Retina (tissue), 1 donor: ENCODE measurements at regions not wholly inside any gene's neighbourhood (a gene's known extent, or its start where the extent isn't known, plus 50 kb on each side); places are given as distances from the start of the nearest gene placed in this dataset.

Experiments
- DNase-seq: peaks from one replicate; pipeline ENCODE4 v3.0.0-alpha.2; 2016

GRCh38 chr2:66724241-66724640 is 289.3 kb downstream of the MEIS1 start:
- no peak for DNase-seq

- no peak for DNase-seq
Measured at GRCh38 chr2:66729416-66730330, 294.7 kb downstream of the MEIS1 start.

- DNase-seq = no peak
Measured at GRCh38 chr2:66730441-66730840, 295.5 kb downstream of the MEIS1 start.

- no peak for DNase-seq
Measured at GRCh38 chr2:66733364-66733999, 298.6 kb downstream of the MEIS1 start.

GRCh38 chr2:66748939-66749338 is 314.0 kb downstream of the MEIS1 start:
- no peak for DNase-seq

- no peak for DNase-seq
Measured at GRCh38 chr2:66749566-66749965, 314.6 kb downstream of the MEIS1 start.

- DNase-seq = no peak
Measured at GRCh38 chr2:66753257-66753656, 318.3 kb downstream of the MEIS1 start.

GRCh38 chr2:66753660-66754059 is 318.7 kb downstream of the MEIS1 start:
- DNase-seq = no peak

GRCh38 chr2:66755974-66756373 is 321.0 kb downstream of the MEIS1 start:
- no peak for DNase-seq

GRCh38 chr2:66761826-66762225 is 326.9 kb downstream of the MEIS1 start:
- no peak for DNase-seq

- DNase-seq = no peak
Measured at GRCh38 chr2:66762761-66763160, 327.8 kb downstream of the MEIS1 start.

- no peak for DNase-seq
Measured at GRCh38 chr2:66766582-66766981, 331.7 kb downstream of the MEIS1 start.

- no peak for DNase-seq
Measured at GRCh38 chr2:66771359-66771976, 336.5 kb downstream of the MEIS1 start.

GRCh38 chr2:66772618-66773017 is 337.7 kb downstream of the MEIS1 start:
- DNase-seq = no peak

GRCh38 chr2:66775730-66776422 is 341.0 kb downstream of the MEIS1 start:
- no peak for DNase-seq

GRCh38 chr2:66781804-66782203 is 346.9 kb downstream of the MEIS1 start:
- DNase-seq = no peak

- DNase-seq = no peak
Measured at GRCh38 chr2:66782780-66783361, 347.9 kb downstream of the MEIS1 start.

- DNase-seq = no peak
Measured at GRCh38 chr2:66789741-66790140, 354.8 kb downstream of the MEIS1 start.

GRCh38 chr2:66790651-66791181 is 355.8 kb downstream of the MEIS1 start:
- DNase-seq = no peak

GRCh38 chr2:66794070-66794469 is 359.1 kb downstream of the MEIS1 start:
- DNase-seq = no peak

GRCh38 chr2:66794551-66794950 is 359.6 kb downstream of the MEIS1 start:
- no peak for DNase-seq

- no peak for DNase-seq
Measured at GRCh38 chr2:66802877-66803276, 368.0 kb downstream of the MEIS1 start.

GRCh38 chr2:66803726-66804125 is 368.8 kb downstream of the MEIS1 start:
- DNase-seq = no peak
